Vagina (tissue), 2 donors: ENCODE measurements at regions not wholly inside any gene's neighbourhood (a gene's known extent, or its start where the extent isn't known, plus 50 kb on each side); places are given as distances from the start of the nearest gene placed in this dataset.

Experiments
- DNase-seq, 2 donors: peaks; one replicate each; pipeline ENCODE4 v3.0.0-alpha.2; 2017; ENCODE audit errors: extremely low spot score in 2 of 2
- H3K27ac ChIP-seq: fragments of 200-600 bp; sonication (generic); one replicate; pipeline ENCODE4 v1.5.1; 2019
- H3K27me3 ChIP-seq: fragments of 200-600 bp; sonication (generic); one replicate; pipeline ENCODE4 v1.5.1; 2019
- H3K36me3 ChIP-seq, 2 donors: fragments of 200-600 bp; sonication (generic); one replicate each; pipeline ENCODE4 v1.5.1; 2017 to 2019
- H3K4me1 ChIP-seq: fragments of 200-600 bp; sonication (generic); one replicate; pipeline ENCODE4 v1.5.1; 2019
- H3K4me3 ChIP-seq, 2 donors: fragments of 200-600 bp; sonication (generic); 1 replicate in 1 of 2; 2 replicates in 1 of 2; pipeline ENCODE4 v1.5.1; 2016 to 2019
- H3K9me3 ChIP-seq: fragments of 200-600 bp; sonication (generic); one replicate; pipeline ENCODE4 v1.5.1; 2019
- CTCF ChIP-seq, 3 experiments: fragments of 450-650 bp in 2 of 3; fragments of 200-600 bp in 1 of 3; sonication (generic) in 1 of 3; IDR thresholded peaks; one replicate each; pipeline ENCODE4 v1.5.1; 2017 to 2019; ENCODE audit warnings: antibody characterized with exemption in 3 of 3, mild to moderate bottlenecking in 2 of 3, moderate library complexity in 2 of 3
- POLR2A ChIP-seq, 2 donors: fragments of 450-650 bp; IDR thresholded peaks; one replicate each; pipeline ENCODE4 v1.6.1; 2017; ENCODE audit warnings: antibody characterized with exemption in 2 of 2, mild to moderate bottlenecking in 2 of 2, moderate library complexity in 2 of 2
- POLR2AphosphoS5 ChIP-seq, 2 donors: sonication (generic); formaldehyde crosslinking; IDR thresholded peaks; one replicate each; pipeline ENCODE4 v1.9.0; 2017; ENCODE audit warnings: antibody characterized with exemption in 2 of 2, mild to moderate bottlenecking in 2 of 2, low read depth in 1 of 2; ENCODE audit not compliant: insufficient read depth in 1 of 2
- intact Hi-C: fragments of 100-400 bp; cut with DNase I; formaldehyde crosslinking; loops from one replicate; pipeline ENCODE4 v1.15.1; 2023

GRCh38 chr2:147577998-147578380 is 266.8 kb upstream of the ACVR2A start:
- no peak overlapping the region for H3K27ac ChIP-seq
- no peak for DNase-seq
- H3K9me3 ChIP-seq, result no peaks in the 10 kb centered on the region
- H3K4me1 ChIP-seq, result no peaks in the 10 kb centered on the region
- H3K4me3 ChIP-seq, result no peak overlapping the region
- no peaks in the 10 kb centered on the region for H3K36me3 ChIP-seq
- no peaks in the 10 kb centered on the region for H3K27me3 ChIP-seq
- intact Hi-C loops, result no loop called here
- TF ChIP-seq POLR2A (IDR thresholded peaks at IDR 0.05) (no peak), POLR2AphosphoS5 (IDR thresholded peaks at IDR 0.05; ENCODE audit: insufficient read depth in 1 of 2, low read depth in 1 of 2) (no peak), CTCF (IDR thresholded peaks at IDR 0.05) (no peak)

GRCh38 chr2:147577323-147577997 is 267.4 kb upstream of the ACVR2A start:
- no peak for DNase-seq
- no peaks in the 10 kb centered on the region for H3K4me1 ChIP-seq
- no peaks in the 10 kb centered on the region for H3K36me3 ChIP-seq
- H3K4me3 ChIP-seq, result no peak overlapping the region
- H3K27me3 ChIP-seq, result no peaks in the 10 kb centered on the region
- H3K27ac ChIP-seq, result no peak overlapping the region
- intact Hi-C loops, result no loop called here
- H3K9me3 ChIP-seq, result no peaks in the 10 kb centered on the region
- TF ChIP-seq POLR2A (IDR thresholded peaks at IDR 0.05) (no peak), CTCF (IDR thresholded peaks at IDR 0.05) (no peak), POLR2AphosphoS5 (IDR thresholded peaks at IDR 0.05; ENCODE audit: insufficient read depth in 1 of 2, low read depth in 1 of 2) (no peak)

- no peaks in the 10 kb centered on the region for H3K36me3 ChIP-seq
- H3K4me1 ChIP-seq, result no peaks in the 10 kb centered on the region
- no peak overlapping the region for H3K27ac ChIP-seq
- H3K9me3 ChIP-seq, result no peaks in the 10 kb centered on the region
- intact Hi-C loops, result no loop called here
- H3K27me3 ChIP-seq, result no peaks in the 10 kb centered on the region
- no peak for DNase-seq
- H3K4me3 ChIP-seq, result no peak overlapping the region
- TF ChIP-seq POLR2AphosphoS5 (IDR thresholded peaks at IDR 0.05; ENCODE audit: insufficient read depth in 1 of 2, low read depth in 1 of 2), result no peak
- TF ChIP-seq CTCF (IDR thresholded peaks at IDR 0.05), result no peak
- TF ChIP-seq POLR2A (IDR thresholded peaks at IDR 0.05), result no peak
Observed at GRCh38 chr2:147575106-147575505, 269.7 kb upstream of the ACVR2A start.

- DNase-seq, result no peak
- Histone ChIP-seq H3K27ac (no peak overlapping the region), H3K9me3 (no peaks in the 10 kb centered on the region), H3K27me3 (no peaks in the 10 kb centered on the region), H3K4me3 (no peak overlapping the region), H3K4me1 (no peaks in the 10 kb centered on the region), H3K36me3 (no peaks in the 10 kb centered on the region)
- TF ChIP-seq POLR2A (IDR thresholded peaks at IDR 0.05) (no peak), CTCF (IDR thresholded peaks at IDR 0.05) (no peak), POLR2AphosphoS5 (IDR thresholded peaks at IDR 0.05; ENCODE audit: insufficient read depth in 1 of 2, low read depth in 1 of 2) (no peak)
- intact Hi-C loops, result no loop called here
Observed at GRCh38 chr2:147572622-147573021, 272.2 kb upstream of the ACVR2A start.

GRCh38 chr2:147569426-147569825 is 275.4 kb upstream of the ACVR2A start:
- Histone ChIP-seq H3K9me3 (no peaks in the 10 kb centered on the region), H3K4me3 (no peak overlapping the region), H3K36me3 (no peaks in the 10 kb centered on the region), H3K27ac (no peak overlapping the region), H3K4me1 (no peaks in the 10 kb centered on the region), H3K27me3 (no peaks in the 10 kb centered on the region)
- intact Hi-C loops, result no loop called here
- no peak for DNase-seq
- TF ChIP-seq POLR2A (IDR thresholded peaks at IDR 0.05) (no peak), POLR2AphosphoS5 (IDR thresholded peaks at IDR 0.05; ENCODE audit: insufficient read depth in 1 of 2, low read depth in 1 of 2) (no peak), CTCF (IDR thresholded peaks at IDR 0.05) (no peak)
